T follicular helper cell (primary cell): ENCODE measurements at regions not wholly inside any gene's neighbourhood (a gene's known extent, or its start where the extent isn't known, plus 50 kb on each side); places are given as distances from the start of the nearest gene placed in this dataset.

Experiments used
- DNase-seq: peaks from one replicate; pipeline ENCODE4 v3.0.0-alpha.2; 2020; ENCODE audit warnings: low read depth

- no peak for DNase-seq
Measured at GRCh38 chr1:60126723-60127122, 53.2 kb upstream of the C1orf87 start.
